ENCODE measurements at regions not wholly inside any gene's neighbourhood (a gene's known extent, or its start where the extent isn't known, plus 50 kb on each side); places are given as distances from the start of the nearest gene placed in this dataset.
"Not testable (repeated sequence)": the region's sequence is repeated elsewhere in the genome, so short reads cannot be mapped to it uniquely, and the experiment has no call there.

- Histone ChIP-seq H3K4me3 (ENCODE audit: insufficient read depth in 1 of 2, low read depth in 1 of 2, low read length in 2 of 2) (no peak overlapping the region), H3K79me1 (replicated peaks; ENCODE audit: low read length, poor library complexity, severe bottlenecking) (no peaks in the 10 kb centered on the region), H3K27me3 (ENCODE audit: control insufficient read depth in 1 of 2, insufficient read depth in 1 of 2, low read length in 2 of 2) (no peaks in the 10 kb centered on the region), H4K91ac (ENCODE audit: low read length) (no peak overlapping the region), H2AFZ (ENCODE audit: low read depth, low read length) (no peak overlapping the region), H3K27ac (ENCODE audit: low read length, poor library complexity, severe bottlenecking) (no peak overlapping the region), H3K18ac (ENCODE audit: low read depth in 1 of 2, low read length in 2 of 2) (no peak overlapping the region), H2BK15ac (ENCODE audit: low read depth, poor library complexity, severe bottlenecking) (no peak overlapping the region), H2BK5ac (ENCODE audit: low read depth, low read length, poor library complexity, severe bottlenecking) (no peak overlapping the region), H3K4me2 (ENCODE audit: low read length, poor library complexity, severe bottlenecking) (no peak overlapping the region), H3K36me3 (ENCODE audit: control insufficient read depth in 1 of 2, insufficient read depth in 2 of 2, low read depth in 1 of 2, low read length in 2 of 2) (no peaks in the 10 kb centered on the region), H3K4me1 (ENCODE audit: control insufficient read depth, insufficient read depth, low read depth, low read length) (no peaks in the 10 kb centered on the region), H3K9me3 (ENCODE audit: control insufficient read depth, low read length) (peaks cover 29% of the 10 kb centered on the region), H2AK5ac (ENCODE audit: low read length, severe bottlenecking) (no peak overlapping the region), H3K9ac (ENCODE audit: low read length) (no peak overlapping the region), H2BK120ac (ENCODE audit: low read depth, low read length) (no peak overlapping the region), H2BK12ac (ENCODE audit: low read length in 2 of 2) (no peak overlapping the region), H4K8ac (ENCODE audit: low read length) (no peak overlapping the region), H3K4ac (ENCODE audit: low read depth in 1 of 2, low read length in 2 of 2) (no peak overlapping the region), H3K14ac (ENCODE audit: low read length in 2 of 2) (no peak overlapping the region), H3K23ac (ENCODE audit: low read length in 2 of 2) (no peak overlapping the region)
- DNase-seq = no peak
- WGBS = 71% methylated on average over 2 of the region's 2 CpGs
Measured at GRCh38 chr4:181127171-181127570, 1116.0 kb upstream of the TENM3 start.

GRCh38 chr4:181130317-181130716 lies 1112.9 kb upstream of the TENM3 start:
- not testable (repeated sequence) for H2AFZ ChIP-seq (ENCODE audit: low read depth, low read length); H3K9ac ChIP-seq (ENCODE audit: low read length); H2BK12ac ChIP-seq (ENCODE audit: low read length in 2 of 2); H2BK120ac ChIP-seq (ENCODE audit: low read depth, low read length); DNase-seq; H3K14ac ChIP-seq (ENCODE audit: low read length in 2 of 2); H3K4ac ChIP-seq (ENCODE audit: low read depth in 1 of 2, low read length in 2 of 2); H3K4me3 ChIP-seq (ENCODE audit: insufficient read depth in 1 of 2, low read depth in 1 of 2, low read length in 2 of 2); H2BK15ac ChIP-seq (ENCODE audit: low read depth, poor library complexity, severe bottlenecking); H2AK5ac ChIP-seq (ENCODE audit: low read length, severe bottlenecking); H3K36me3 ChIP-seq (ENCODE audit: control insufficient read depth in 1 of 2, insufficient read depth in 2 of 2, low read depth in 1 of 2, low read length in 2 of 2); H3K23ac ChIP-seq (ENCODE audit: low read length in 2 of 2); H2BK5ac ChIP-seq (ENCODE audit: low read depth, low read length, poor library complexity, severe bottlenecking); H4K8ac ChIP-seq (ENCODE audit: low read length); H3K27me3 ChIP-seq (ENCODE audit: control insufficient read depth in 1 of 2, insufficient read depth in 1 of 2, low read length in 2 of 2); H3K18ac ChIP-seq (ENCODE audit: low read depth in 1 of 2, low read length in 2 of 2); H3K4me2 ChIP-seq (ENCODE audit: low read length, poor library complexity, severe bottlenecking); H4K91ac ChIP-seq (ENCODE audit: low read length); H3K79me1 ChIP-seq (replicated peaks; ENCODE audit: low read length, poor library complexity, severe bottlenecking); H3K4me1 ChIP-seq (ENCODE audit: control insufficient read depth, insufficient read depth, low read depth, low read length); H3K27ac ChIP-seq (ENCODE audit: low read length, poor library complexity, severe bottlenecking)
- 77% methylated on average over 5 of the region's 7 CpGs for WGBS
- peaks cover 29% of the 10 kb centered on the region for H3K9me3 ChIP-seq (ENCODE audit: control insufficient read depth, low read length)

- no peak overlapping the region for H3K4me2 ChIP-seq (ENCODE audit: low read length, poor library complexity, severe bottlenecking)
- H2AFZ ChIP-seq (ENCODE audit: low read depth, low read length) = no peak overlapping the region
- no peaks in the 10 kb centered on the region for H3K36me3 ChIP-seq (ENCODE audit: control insufficient read depth in 1 of 2, insufficient read depth in 2 of 2, low read depth in 1 of 2, low read length in 2 of 2)
- H4K91ac ChIP-seq (ENCODE audit: low read length) = no peak overlapping the region
- H3K14ac ChIP-seq (ENCODE audit: low read length in 2 of 2) = no peak overlapping the region
- no peak overlapping the region for H3K9ac ChIP-seq (ENCODE audit: low read length)
- no peak overlapping the region for H3K4me3 ChIP-seq (ENCODE audit: insufficient read depth in 1 of 2, low read depth in 1 of 2, low read length in 2 of 2)
- no peak overlapping the region for H3K18ac ChIP-seq (ENCODE audit: low read depth in 1 of 2, low read length in 2 of 2)
- H2BK5ac ChIP-seq (ENCODE audit: low read depth, low read length, poor library complexity, severe bottlenecking) = no peak overlapping the region
- H2AK5ac ChIP-seq (ENCODE audit: low read length, severe bottlenecking) = no peak overlapping the region
- WGBS = 100% methylated on average over 1 of the region's 3 CpGs
- H3K23ac ChIP-seq (ENCODE audit: low read length in 2 of 2) = no peak overlapping the region
- no peak overlapping the region for H2BK15ac ChIP-seq (ENCODE audit: low read depth, poor library complexity, severe bottlenecking)
- no peak overlapping the region for H4K8ac ChIP-seq (ENCODE audit: low read length)
- no peak for DNase-seq
- H3K27me3 ChIP-seq (ENCODE audit: control insufficient read depth in 1 of 2, insufficient read depth in 1 of 2, low read length in 2 of 2) = peaks cover 0 to 4% of the 10 kb centered on the region in 2 experiments
- no peaks in the 10 kb centered on the region for H3K79me1 ChIP-seq (replicated peaks; ENCODE audit: low read length, poor library complexity, severe bottlenecking)
- no peak overlapping the region for H3K4ac ChIP-seq (ENCODE audit: low read depth in 1 of 2, low read length in 2 of 2)
- H2BK120ac ChIP-seq (ENCODE audit: low read depth, low read length) = no peak overlapping the region
- no peak overlapping the region for H3K27ac ChIP-seq (ENCODE audit: low read length, poor library complexity, severe bottlenecking)
- no peak overlapping the region for H2BK12ac ChIP-seq (ENCODE audit: low read length in 2 of 2)
- H3K4me1 ChIP-seq (ENCODE audit: control insufficient read depth, insufficient read depth, low read depth, low read length) = peaks cover 2% of the 10 kb centered on the region
- H3K9me3 ChIP-seq (ENCODE audit: control insufficient read depth, low read length) = no peaks in the 10 kb centered on the region
Measured at GRCh38 chr4:181137351-181137750, 1105.9 kb upstream of the TENM3 start.

GRCh38 chr4:181138116-181138515 lies 1105.1 kb upstream of the TENM3 start:
- H3K18ac ChIP-seq (ENCODE audit: low read depth in 1 of 2, low read length in 2 of 2) = no peak overlapping the region
- H3K14ac ChIP-seq (ENCODE audit: low read length in 2 of 2) = no peak overlapping the region
- peaks cover 0 to 8% of the 10 kb centered on the region in 2 experiments for H3K27me3 ChIP-seq (ENCODE audit: control insufficient read depth in 1 of 2, insufficient read depth in 1 of 2, low read length in 2 of 2)
- H2AK5ac ChIP-seq (ENCODE audit: low read length, severe bottlenecking) = no peak overlapping the region
- no peak overlapping the region for H3K27ac ChIP-seq (ENCODE audit: low read length, poor library complexity, severe bottlenecking)
- H2BK120ac ChIP-seq (ENCODE audit: low read depth, low read length) = no peak overlapping the region
- H3K79me1 ChIP-seq (replicated peaks; ENCODE audit: low read length, poor library complexity, severe bottlenecking) = no peaks in the 10 kb centered on the region
- no peak overlapping the region for H2BK5ac ChIP-seq (ENCODE audit: low read depth, low read length, poor library complexity, severe bottlenecking)
- H3K4me2 ChIP-seq (ENCODE audit: low read length, poor library complexity, severe bottlenecking) = no peak overlapping the region
- H3K4me1 ChIP-seq (ENCODE audit: control insufficient read depth, insufficient read depth, low read depth, low read length) = peaks cover 2% of the 10 kb centered on the region
- H3K9me3 ChIP-seq (ENCODE audit: control insufficient read depth, low read length) = no peaks in the 10 kb centered on the region
- no peak overlapping the region for H2BK12ac ChIP-seq (ENCODE audit: low read length in 2 of 2)
- no peak overlapping the region for H3K9ac ChIP-seq (ENCODE audit: low read length)
- no peak overlapping the region for H3K4ac ChIP-seq (ENCODE audit: low read depth in 1 of 2, low read length in 2 of 2)
- H3K23ac ChIP-seq (ENCODE audit: low read length in 2 of 2) = no peak overlapping the region
- H2AFZ ChIP-seq (ENCODE audit: low read depth, low read length) = no peak overlapping the region
- no peak overlapping the region for H4K8ac ChIP-seq (ENCODE audit: low read length)
- no peak overlapping the region for H4K91ac ChIP-seq (ENCODE audit: low read length)
- no peak overlapping the region for H2BK15ac ChIP-seq (ENCODE audit: low read depth, poor library complexity, severe bottlenecking)
- no peak for DNase-seq
- WGBS = 85% methylated on average over 7 of the region's 8 CpGs
- H3K4me3 ChIP-seq (ENCODE audit: insufficient read depth in 1 of 2, low read depth in 1 of 2, low read length in 2 of 2) = no peak overlapping the region
- H3K36me3 ChIP-seq (ENCODE audit: control insufficient read depth in 1 of 2, insufficient read depth in 2 of 2, low read depth in 1 of 2, low read length in 2 of 2) = no peaks in the 10 kb centered on the region

All from mesenchymal stem cell (in vitro differentiated cells and primary cell).